ENCODE measurements at regions not wholly inside any gene's neighbourhood (a gene's known extent, or its start where the extent isn't known, plus 50 kb on each side); places are given as distances from the start of the nearest gene placed in this dataset.

DNA sequence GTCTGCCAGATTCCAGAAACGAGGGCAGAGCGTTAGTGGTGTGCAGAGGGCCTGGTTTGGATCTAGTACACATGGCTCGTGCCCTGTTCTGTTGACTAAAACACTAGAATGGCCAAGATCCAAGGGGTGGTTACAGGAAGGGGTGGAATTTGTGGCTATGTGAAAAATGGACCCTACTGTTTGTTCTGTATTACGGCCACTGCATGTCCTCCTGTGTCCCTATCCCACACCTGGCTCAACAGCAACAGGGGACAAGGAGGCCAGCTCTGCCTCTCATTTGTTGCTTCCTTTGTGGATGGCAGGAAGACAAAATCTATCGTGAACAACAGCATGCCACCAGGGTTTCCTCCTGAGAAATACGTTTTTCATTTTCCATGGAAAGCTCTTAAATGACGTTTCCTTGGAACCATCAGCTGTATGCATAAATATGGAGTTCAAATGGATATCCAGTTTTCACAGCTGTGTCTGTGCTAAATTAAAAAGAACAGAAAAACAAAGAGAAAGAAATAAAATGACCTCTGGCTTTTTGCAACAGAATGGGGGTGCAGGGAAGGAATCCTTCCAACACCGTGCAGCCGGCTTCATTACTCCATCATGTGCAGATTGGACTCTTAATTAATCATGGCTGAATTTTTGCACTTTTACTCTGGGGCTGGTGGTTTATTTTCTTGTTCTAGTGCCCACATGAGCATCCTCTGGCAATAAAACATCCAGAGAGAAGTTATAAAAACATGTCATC is 318.9 kb downstream of the CXCL12 start:
- TF ChIP-seq, protein P1, sequence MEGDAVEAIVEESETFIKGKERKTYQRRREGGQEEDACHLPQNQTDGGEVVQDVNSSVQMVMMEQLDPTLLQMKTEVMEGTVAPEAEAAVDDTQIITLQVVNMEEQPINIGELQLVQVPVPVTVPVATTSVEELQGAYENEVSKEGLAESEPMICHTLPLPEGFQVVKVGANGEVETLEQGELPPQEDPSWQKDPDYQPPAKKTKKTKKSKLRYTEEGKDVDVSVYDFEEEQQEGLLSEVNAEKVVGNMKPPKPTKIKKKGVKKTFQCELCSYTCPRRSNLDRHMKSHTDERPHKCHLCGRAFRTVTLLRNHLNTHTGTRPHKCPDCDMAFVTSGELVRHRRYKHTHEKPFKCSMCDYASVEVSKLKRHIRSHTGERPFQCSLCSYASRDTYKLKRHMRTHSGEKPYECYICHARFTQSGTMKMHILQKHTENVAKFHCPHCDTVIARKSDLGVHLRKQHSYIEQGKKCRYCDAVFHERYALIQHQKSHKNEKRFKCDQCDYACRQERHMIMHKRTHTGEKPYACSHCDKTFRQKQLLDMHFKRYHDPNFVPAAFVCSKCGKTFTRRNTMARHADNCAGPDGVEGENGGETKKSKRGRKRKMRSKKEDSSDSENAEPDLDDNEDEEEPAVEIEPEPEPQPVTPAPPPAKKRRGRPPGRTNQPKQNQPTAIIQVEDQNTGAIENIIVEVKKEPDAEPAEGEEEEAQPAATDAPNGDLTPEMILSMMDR (IDR thresholded peaks at IDR 0.05; ENCODE audit: low read length): no peak
- TF ChIP-seq EZH2phosphoT487 (IDR thresholded peaks at IDR 0.05; ENCODE audit: low read length): no peak
